GM21529 (cell line): ENCODE measurements at regions not wholly inside any gene's neighbourhood (a gene's known extent, or its start where the extent isn't known, plus 50 kb on each side); places are given as distances from the start of the nearest gene placed in this dataset.
"Not testable (repeated sequence)": the region's sequence is repeated elsewhere in the genome, so short reads cannot be mapped to it uniquely, and the experiment has no call there.

Source experiments
- ATAC-seq: cut with Tn5 transposase; IDR thresholded peaks from one replicate; pipeline ENCODE4 v1.9.1; 2021; ENCODE audit not compliant: unreplicated experiment

DNA sequence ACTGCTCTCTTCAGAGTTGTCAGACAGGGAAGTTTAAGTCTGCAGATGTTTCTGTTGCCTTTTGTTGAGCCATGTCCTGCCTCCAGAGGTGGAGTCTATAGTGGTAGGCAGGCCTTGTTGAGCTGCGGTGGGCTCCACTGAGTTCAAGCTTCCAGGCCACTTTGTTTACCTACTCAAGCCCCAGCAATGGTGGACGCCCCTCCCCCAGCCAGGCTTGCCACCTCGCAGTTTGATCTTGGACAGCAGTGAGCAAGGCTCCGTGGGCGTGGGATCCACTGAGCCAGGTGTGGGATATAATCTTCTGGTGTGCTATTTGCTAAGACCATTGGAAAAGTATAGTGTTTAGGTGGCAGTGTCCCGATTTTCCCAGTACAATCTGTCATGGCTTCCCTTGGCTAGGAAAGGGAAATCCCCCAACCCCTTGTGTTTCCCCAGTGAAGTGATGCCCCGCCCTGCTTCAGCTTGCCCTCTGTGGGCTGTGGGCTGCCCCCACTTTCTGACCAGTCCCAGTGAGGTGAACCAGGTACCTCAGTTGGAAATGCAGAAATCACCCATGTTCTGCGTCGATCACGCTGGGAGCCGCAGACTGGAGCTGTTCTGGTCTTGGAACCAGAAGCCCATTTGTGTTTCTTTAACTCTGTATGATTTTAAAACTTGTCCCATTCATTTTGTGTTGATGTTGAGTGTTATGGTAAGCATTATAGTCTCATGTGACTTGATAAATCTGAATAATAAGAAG is 89.2 kb upstream of the CALCR start:
- no peak for ATAC-seq

DNA sequence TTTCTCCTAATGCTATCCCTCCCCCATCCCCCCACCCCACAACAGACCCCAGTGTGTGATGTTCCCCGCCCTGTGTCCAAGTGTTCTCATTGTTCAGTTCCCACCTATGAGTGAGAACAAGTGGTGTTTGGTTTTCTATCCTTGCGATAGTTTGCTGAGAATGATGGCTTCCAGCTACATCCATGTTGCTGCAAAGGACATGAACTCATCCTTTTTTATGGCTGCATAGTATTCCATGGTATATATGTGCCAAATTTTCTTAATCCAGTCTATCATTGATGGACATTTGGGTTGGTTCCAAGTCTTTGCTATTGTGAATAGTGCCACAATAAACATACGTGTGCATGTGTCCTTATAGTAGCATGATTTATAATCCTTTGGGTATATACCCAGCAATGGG is 83.6 kb upstream of the CALCR start:
- not testable (repeated sequence) for ATAC-seq

DNA sequence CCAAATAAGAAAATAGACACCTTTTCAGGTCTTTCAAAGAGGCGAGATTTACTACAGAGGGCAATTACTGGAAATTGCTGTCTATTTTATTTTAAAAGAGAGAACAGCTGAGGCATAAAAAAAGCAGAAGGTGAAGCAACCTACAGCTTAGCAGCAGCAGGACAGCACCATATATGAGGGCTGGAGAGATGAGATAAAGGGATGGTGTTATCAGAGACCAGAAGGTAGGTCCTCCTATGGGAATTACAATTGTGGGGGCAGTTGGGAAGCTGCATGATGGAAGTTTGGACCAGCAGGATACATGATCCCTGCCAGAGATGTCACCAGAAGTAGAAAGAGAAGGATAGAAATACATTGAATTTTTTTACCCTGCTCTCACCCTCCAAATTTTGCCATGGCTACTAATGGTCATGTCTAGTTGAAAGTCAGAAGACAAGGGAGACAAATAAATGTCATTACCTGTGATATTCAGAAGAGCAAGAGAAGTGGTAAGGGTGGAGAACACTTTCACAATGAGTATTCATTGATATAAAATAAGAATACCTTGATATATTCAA is 77.2 kb upstream of the CALCR start:
- ATAC-seq: no peak

DNA sequence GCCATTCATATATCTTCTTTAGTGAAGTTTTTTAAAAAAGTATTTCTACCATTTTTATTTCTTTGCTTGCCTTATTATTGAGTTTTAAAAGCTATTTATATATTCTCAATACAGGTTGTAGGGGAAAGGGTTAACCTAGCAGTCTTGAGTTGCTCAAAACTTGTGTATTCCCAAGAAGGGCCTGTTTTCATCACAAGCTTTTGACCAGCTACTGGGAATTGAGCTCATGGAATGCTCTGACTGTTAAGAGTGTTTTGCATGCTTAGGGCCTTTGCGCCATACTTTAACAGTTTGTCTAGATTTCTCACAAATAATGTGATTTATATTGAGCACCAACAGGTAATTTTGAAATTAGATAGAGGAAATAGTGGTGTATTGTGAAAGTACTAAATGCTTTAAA is 72.0 kb upstream of the CALCR start:
- ATAC-seq: no peak

DNA sequence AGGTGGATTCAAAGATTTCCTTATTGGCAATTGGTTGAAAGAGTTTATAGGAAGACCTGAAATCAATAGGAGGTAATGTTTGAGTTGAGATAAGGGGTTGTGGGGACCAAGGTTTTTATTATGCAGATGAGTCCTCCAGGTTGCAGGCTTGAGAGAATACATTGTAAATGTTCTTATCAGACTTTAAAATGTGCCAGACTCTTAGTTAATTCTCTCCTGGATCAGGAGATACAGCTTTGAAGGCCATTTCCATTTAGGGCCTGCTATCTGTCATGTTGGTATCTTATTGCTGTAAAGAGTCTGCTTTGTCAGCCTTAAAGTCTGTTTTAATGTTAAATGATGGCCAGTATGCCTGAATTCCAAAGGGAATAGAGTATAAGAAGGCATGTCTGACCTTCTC is 61.8 kb upstream of the CALCR start:
- ATAC-seq: no peak

DNA sequence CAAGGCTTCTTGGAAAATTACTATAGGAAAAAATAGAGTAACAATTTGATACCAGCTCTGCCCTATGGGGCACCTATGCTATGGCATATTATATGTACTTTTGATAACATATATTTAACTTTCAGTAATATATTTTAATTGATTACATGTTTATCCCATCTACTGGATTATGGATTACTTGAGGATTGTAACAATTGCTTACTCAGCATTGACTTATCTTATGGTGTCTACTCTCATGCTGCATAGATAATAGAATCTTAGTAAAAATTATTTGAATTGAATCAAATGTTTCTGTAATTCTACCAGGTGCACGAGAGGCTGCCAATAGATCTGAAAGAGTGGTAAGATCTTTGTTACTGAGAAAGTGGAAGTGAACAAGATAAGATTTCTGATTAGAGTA is 57.8 kb upstream of the CALCR start:
- ATAC-seq: no peak

DNA sequence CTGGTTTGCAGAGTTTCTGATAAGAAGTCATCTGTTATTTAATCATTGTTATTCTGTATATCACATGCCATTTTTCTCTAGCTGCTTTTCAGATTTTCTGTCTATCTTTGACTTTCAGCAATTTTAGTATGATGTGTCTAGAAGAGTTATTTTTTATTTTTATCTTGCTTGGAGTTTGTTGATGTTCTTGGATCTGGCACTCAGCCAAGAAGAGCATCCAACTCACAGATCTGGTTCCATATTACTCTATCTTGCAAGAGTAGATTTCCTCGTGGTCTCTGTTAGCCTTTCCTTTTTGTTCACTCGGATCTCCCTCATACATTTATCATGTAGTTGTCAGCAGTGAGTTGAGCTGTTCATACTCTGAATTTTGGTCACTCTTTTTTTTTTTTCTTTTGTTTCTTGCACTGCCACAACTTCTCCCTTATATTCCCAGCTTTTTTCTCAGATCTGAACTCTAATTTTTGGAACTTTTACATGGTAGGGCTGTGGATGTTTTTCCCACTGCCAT is 54.8 kb upstream of the CALCR start:
- ATAC-seq: no peak

DNA sequence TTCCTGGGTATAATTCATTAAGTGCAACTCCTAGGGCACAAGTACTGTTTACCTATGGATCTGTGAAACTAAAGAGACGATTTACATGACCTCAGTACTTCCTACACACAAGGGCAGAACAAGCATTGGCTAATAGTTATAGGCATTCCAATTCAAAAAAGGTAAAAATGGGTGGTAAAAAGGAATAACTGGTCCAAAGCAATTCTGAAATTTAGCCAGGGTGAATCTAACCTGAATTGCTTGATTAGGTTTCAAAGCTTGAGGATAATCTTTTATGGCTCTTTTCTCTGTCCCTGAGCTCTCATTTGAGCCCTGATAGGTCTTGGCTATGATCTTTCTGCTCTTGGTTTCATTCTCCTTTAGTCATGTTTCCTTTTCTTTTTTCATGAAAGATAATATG is 52.3 kb upstream of the CALCR start:
- no peak for ATAC-seq
